AG09309 (cell line): ENCODE measurements at regions not wholly inside any gene's neighbourhood (a gene's known extent, or its start where the extent isn't known, plus 50 kb on each side); places are given as distances from the start of the nearest gene placed in this dataset.

Experiments used
- DNase-seq: peaks from one replicate; pipeline ENCODE4 v3.0.0-alpha.2; 2010; ENCODE audit warnings: low read depth
- H3K4me3 ChIP-seq: 2 replicates; pipeline ENCODE4 v1.5.1; 2011; ENCODE audit warnings: mild to moderate bottlenecking, low read depth, low read length, moderate library complexity; ENCODE audit not compliant: control insufficient read depth
- CTCF ChIP-seq: IDR thresholded peaks from 2 replicates; pipeline ENCODE4 v1.5.1; 2011; ENCODE audit warnings: mild to moderate bottlenecking, low read depth, low read length, inconsistent platforms; ENCODE audit not compliant: insufficient read depth, control insufficient read depth; ENCODE audit errors: missing control alignments

GRCh38 chr16:11491524-11491923 lies 95.2 kb downstream of the LITAF start:
- DNase-seq, result no peak
- no peak for TF ChIP-seq CTCF
- H3K4me3 ChIP-seq, result no peak overlapping the region

- no peak overlapping the region for H3K4me3 ChIP-seq
- DNase-seq, result no peak
Measured at GRCh38 chr16:11492808-11493530, 93.8 kb downstream of the LITAF start.

GRCh38 chr16:11493531-11493929 lies 93.2 kb downstream of the LITAF start:
- DNase-seq, result no peak
- TF ChIP-seq CTCF, result no peak
- H3K4me3 ChIP-seq, result no peak overlapping the region

More at GRCh38 chr16:11492808-11493530, 93.8 kb downstream of the LITAF start:
- no peak for TF ChIP-seq CTCF

GRCh38 chr16:11494029-11494428 lies 92.7 kb downstream of the LITAF start:
- no peak for TF ChIP-seq CTCF
- H3K4me3 ChIP-seq, result no peak overlapping the region
- DNase-seq, result no peak

- no peak for DNase-seq
- no peak for TF ChIP-seq CTCF
- no peak overlapping the region for H3K4me3 ChIP-seq
Measured at GRCh38 chr16:11494433-11494832, 92.3 kb downstream of the LITAF start.

GRCh38 chr16:11495066-11495407 lies 91.7 kb downstream of the LITAF start:
- no peak for TF ChIP-seq CTCF
- no peak for DNase-seq
- no peak overlapping the region for H3K4me3 ChIP-seq
